Cardiac septum (tissue), 1 donor: ENCODE measurements at regions not wholly inside any gene's neighbourhood (a gene's known extent, or its start where the extent isn't known, plus 50 kb on each side); places are given as distances from the start of the nearest gene placed in this dataset.

Source experiments
- DNase-seq: peaks from one replicate; pipeline ENCODE4 v3.0.0-alpha.2; 2020; ENCODE audit warnings: low spot score
- intact Hi-C: fragments of 100-400 bp; cut with DNase I; formaldehyde crosslinking; loops from one replicate; pipeline ENCODE4 v1.14.0; 2022
- donor health status: DM: no; HTN: no; CAD: no.

DNA sequence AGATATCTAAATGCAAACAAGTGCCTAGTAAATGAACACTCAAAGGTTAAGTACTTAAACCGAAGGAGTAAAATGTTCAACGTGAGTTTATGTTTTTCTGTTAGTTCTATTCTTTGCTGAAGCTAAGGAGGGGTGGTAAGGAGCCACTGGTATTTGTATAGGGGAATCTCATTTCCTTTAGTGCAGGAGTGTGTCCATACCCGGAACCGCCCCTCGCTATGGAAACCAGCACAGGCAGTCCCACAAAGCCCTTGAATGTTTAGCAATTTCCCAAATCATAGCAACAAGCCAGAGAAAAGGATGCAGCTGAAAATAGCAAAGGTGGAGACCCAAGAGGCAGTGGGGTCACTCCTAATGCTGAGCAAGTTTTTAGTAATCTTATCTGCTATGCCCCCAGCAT, 78.8 kb upstream of the STK32A start:
- no peak for DNase-seq

DNA sequence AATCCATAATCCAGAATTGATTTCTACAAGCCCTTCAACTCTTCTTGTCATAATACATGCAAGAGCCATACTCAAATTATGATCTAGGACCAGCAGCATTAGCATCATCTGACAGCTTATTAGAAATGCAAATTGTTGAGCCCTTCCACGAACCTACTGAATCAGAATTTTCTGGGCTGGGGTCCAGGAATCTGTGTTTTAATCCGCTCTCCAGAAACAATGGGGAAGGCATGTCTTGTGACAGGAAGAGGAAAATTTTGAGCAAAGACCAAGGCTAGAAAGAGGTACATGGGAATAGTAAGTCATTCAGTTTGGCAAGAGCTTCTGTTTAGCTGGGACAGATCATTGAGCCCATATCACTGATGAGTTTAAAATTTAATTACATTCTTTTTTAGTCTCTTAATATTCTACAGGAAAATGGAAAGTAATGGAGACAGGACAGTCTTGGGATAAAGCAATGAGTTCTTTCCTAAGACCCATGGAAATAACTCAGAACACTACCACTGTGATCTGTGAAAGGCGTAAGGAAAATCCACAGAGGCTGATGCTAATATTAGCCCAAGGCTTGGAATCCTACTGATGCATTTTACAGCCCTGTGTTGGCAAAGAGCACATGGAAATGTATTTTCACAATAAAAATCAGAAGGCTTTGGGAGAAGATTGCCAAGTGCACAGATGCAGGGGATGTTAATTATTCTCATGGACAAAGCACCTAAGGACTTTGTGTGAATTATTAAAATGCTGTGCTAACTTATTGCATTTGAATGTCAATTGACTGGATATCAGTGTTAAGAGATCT, 73.7 kb upstream of the STK32A start:
- intact Hi-C loops, result no loop called here
- no peak for DNase-seq

More for the DNA sequence above, 78.8 kb upstream of the STK32A start:
- intact Hi-C loops, result no loop called here

DNA sequence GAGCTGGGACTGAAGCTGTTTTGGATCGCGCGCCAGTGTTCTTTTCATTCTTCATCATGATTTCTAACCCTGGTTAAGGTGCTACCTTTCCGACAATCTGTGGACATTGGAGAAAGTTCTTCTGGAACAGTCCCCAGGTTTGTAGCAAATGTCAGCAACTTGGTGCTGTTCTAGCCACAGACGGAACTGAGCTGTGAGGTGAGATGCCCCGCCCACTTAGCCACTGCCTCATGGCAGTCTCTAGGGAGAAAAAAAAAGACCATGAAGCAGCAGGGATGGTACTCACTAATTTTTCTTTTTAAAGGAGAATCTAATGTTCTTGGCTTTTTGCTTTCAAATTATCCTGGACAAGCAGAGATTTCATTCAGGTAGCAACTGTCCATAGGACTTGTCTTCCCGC, 72.1 kb upstream of the STK32A start:
- DNase-seq, result no peak
- intact Hi-C loops, result no loop called here

DNA sequence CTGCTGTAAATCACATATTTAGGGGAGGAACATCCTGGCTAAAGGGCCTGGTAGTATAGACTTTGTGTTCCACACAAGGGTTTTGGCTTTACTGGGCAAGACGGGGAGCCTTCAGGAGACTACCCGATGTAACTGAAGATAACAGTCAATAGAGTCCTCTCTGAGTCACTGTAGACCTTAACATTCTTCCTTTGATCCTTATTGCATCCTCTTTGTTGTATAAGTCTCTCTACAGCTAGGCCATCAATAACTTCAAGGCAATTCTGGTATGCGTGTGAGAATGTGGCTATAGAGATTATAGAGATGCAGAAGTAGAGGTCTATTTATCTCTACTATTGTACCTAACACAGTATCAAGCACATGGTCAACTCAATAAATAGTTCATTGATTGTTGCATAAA, 67.3 kb upstream of the STK32A start:
- DNase-seq, result no peak
- intact Hi-C loops, result no loop called here

DNA sequence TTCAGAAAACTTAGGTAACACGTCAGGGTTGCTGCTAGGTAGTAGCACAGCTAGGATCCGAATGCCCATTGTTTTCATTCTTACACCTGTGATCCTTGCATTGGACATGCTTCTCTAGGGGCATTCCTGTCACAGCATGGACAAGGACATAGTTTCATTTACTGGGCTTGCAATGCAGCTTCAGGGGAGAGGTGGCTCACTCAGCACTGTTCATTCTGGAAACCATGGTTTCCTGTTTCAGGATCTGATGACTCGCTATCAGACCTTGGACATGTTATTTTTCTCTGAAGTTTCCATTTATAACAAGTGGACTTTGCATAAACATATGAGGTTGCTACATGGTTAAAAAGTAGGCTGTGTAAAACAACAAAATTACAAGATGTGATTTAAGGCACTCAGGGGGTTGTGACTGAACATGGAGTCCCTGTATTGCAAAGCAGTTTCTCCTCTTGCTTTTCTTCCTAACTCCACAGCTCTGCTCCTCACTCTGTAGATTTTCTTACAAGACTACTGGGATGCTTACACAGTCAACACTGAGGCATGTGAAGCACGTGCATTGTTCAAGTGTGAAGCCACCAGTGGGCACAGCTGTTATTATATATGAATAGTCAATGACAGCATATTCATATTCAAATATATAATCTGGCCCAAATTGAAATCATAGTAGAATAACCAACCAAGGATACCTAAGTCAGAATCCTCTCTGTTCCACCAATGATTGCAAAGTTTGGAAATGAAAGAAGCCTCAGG, 66.1 kb upstream of the STK32A start:
- intact Hi-C loops, result no loop called here
- no peak for DNase-seq

DNA sequence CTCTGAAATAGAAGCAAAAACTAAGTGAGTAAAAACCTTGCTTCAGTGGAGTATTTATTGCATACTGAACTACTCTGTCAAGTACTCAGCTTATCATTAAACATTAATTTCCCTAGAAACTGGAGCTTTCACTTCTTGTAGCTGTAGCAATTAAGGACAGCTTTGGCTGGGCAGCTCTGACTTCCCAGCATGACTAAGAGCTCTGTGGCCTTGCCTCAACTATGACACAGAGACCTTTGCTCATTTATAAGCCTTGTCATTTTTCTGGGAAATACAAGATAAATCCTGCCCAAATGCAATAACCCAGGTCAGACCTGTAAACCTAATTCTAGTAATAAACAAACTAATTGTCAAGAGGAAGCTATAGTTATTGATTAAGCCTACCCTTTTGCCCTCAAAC, 65.4 kb upstream of the STK32A start:
- no peak for DNase-seq
- intact Hi-C loops, result no loop called here

DNA sequence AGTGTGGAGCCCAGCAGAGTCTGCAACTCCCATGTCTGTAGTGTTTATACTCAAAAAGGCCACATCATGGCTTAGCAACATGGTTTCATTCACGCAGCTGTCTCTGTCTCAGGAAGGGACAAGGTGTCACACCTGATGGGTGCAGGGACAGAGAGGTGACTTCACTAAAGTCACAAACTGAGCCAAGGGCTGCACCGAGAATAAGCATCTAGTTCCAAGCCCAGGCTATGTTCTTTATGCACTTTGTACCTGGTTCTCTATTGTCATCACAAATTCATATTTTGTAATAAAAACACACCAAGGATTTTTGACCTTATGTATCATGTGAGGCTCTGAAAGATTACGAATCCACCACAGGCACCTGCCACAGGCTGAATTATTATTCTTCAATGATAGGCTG, 64.9 kb upstream of the STK32A start:
- DNase-seq, result no peak
- intact Hi-C loops, result no loop called here

DNA sequence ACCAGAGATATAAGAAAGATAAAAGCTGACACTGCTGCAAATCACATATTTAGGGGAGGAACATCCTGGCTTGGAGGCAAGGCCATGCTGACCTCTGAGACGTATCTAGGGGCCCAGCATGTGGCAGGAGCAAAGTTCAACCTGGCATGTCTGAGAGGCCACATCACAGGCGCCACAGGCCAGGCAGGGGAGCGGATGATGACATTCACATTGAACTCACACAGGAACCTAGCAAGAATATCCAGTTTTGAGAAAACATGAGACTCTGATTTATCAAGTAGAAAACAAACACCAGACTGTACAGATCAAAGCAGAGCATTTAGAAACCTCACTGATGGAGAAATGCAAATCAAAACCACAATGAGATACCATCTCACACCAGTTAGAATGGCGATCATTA, 64.2 kb upstream of the STK32A start:
- no peak for DNase-seq
- intact Hi-C loops, result no loop called here

DNA sequence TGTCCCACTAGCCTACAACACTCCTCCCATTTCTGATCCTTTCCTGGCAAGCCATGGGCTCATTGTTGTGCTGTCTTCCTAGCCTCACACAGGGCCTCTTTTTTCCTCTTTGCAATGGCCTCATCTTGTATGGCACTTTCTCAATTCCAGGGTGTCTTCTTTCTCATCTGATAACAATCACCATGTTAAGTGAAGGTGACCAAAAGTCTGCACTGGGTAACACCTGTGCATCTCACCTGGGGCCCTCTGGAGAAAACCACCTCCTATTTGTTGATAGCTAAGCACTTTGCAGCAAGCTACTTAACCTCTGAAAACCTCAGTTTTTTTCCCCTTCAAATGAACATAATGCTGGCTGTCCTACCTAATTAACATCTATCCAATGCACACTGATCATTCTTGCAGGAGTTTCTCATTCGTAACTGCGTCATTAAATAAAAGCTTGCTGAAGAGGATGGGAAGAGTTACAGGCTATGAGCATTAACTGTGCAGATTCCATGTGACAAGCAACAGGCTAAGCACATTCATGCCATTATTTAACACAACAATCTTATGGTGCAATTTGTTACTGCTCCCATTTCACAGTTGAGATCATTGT, 60.1 kb upstream of the STK32A start:
- no peak for DNase-seq
- intact Hi-C loops, result no loop called here

DNA sequence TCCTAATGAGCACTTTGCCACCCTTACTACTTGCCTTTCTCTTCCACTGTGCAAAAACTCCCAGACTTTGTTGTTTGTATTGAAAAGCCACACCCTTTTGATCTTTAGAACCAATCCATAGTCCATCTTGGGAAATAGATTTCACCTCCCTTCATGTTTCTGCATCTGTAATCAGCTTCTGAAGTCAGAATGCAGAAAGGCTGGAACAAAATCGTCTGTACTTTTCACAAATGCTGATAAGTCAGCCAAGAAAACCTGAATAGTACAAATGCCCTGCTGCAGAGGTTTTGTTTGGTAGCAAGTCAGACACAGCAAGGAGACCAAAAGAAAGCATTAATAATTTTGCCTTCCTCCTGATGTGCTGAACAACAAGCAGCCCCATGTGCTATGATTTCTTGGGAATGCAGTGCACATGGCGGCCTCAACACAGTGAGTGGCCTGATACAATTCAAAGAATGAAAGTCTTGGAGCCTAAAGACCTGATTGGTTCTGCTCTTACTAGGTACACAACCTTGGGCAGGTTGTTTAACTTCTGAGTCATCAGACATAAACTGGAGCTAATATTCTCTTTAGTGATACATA, 59.2 kb upstream of the STK32A start:
- no peak for DNase-seq
- intact Hi-C loops, result no loop called here

DNA sequence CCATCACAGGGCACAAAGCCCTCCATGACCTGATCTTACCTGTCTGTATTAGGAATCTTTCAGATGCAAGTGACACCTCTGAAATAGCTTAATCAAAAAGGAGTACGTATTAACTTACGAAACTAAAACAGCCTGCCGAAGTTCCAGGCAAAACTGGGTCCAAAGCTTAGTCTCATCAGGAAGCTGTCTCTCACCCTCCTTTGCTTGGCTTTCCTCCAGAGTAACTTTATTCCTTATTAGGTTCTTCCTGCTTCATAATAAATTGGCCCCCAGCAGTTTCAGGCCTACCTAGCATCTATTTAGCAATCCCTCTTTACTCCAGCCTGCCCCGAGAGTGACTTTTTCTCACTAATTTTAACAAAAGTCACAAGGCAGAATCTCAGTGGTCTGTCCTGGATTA, 58.4 kb upstream of the STK32A start:
- intact Hi-C loops, result no loop called here
- DNase-seq, result no peak

DNA sequence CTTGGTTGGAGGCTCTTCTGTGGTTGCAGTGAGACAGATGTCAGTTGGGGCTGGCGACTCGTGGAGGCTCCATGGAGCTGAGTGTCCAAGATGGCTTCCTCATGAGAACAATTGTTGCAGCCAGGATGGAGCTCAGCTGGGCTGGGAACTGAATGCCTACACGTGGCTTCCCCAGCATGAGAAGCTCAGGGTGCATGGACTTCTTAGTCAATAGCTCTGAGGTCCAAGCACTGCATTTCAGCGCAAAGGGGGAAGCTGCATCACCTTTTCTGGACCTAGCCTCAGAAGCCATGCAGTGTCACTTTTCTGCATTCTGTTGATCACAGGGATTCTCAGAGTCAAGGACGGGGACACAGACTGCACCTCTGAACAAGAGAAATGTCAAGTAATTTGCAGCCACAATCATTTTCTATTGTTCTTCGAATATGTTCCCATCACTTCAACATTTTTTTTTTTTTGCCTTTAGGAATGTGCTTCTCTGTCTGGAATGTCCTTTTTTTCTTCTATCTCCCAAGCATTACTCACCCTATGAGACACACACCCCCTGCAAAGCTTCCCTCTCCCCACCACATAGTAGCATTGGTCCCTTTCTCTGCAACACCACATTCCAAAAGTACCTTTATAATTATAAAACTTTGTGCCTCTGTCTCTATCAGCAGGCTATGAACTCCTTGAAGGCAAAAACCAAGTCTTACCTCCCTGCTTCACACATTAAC, 57.5 kb upstream of the STK32A start:
- DNase-seq, result no peak
- intact Hi-C loops, result no loop called here

DNA sequence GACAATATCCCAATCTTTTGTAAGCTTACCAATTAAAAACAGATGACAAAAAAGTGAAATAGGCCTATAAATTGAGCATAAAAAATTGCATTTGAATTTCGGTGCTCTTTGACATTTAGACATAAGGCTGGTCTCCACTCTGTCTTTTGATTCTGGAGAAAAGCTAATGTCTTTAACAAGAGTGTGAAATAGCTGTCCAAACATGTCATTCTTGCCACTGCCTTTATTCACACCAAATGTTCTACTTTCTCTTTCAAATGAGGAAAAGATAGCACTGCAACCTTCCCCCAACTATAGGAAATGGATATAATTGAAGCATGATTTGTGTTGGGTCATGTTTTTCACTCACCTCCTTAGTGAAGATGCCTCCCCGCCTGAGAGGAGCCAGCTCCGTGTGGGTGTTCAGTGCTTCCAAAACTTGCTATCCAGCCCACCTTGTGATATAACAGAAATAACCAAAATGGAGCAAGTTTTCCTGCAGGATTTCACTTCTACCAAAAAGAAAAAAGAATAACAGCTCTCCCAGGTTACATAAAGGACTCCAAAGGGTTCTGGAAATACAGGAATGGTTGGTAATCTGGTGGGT, 55.2 kb upstream of the STK32A start:
- no peak for DNase-seq
- intact Hi-C loops, result no loop called here

DNA sequence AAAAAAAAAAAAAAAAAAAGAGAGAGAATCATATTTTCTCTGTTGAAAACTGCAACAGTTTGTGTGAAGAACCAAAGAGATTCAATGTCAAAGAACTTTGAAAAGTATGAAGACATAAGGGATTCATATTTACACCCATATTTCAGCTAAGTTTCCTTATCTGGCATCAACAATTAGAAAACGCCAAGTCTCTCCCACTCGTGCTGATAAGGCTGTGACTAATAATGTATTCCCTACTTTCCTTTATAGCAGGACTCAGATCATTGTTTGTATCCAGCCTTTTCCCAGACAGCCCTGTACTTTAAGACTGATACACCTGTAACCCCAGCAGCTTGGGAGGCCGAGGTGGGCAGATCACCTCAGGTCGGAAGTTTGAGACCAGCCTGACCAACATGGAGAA, 54.1 kb upstream of the STK32A start:
- intact Hi-C loops, result no loop called here
- DNase-seq, result no peak
